ENCODE measurements at regions not wholly inside any gene's neighbourhood (a gene's known extent, or its start where the extent isn't known, plus 50 kb on each side); places are given as distances from the start of the nearest gene placed in this dataset.
A peak's percentile ranks its signal among the peaks of the same experiment; 100 is the strongest.

DNA sequence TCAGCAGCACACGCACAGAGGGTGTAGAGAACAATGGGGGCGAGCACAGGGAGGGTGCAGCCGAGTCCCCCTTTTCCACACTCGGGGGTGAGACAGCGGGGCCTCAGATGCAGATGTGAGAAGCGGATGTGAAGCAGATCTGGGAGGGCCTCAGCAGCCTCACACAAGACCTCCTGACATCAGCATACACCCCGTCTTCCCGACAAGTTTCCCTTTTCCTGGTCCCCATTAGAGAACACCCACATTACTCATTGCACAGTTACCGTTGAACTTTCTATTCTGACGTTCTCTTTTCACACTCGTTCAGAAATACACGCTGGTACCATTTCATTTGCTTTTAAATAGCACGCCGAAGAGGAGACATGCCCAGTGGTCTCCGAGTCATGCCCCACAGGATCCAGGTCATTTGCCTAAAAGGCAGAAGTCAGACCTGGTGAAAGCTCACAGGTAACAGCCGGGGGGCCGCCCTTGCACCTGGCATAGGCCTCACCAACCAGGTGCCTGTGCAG lies 129.5 kb upstream of the ID2 start:
- peaks cover 0 to 7% of the 10 kb centered on the region in 2 experiments; a peak in 1 of 5 replicates for H3K27me3 ChIP-seq (ENCODE audit: control insufficient read depth in 2 of 2, insufficient read depth in 2 of 2, low read length in 2 of 2)
- H4K20me1 ChIP-seq (replicated peaks; ENCODE audit: control insufficient read depth, insufficient read depth, low read length) = no peaks in the 10 kb centered on the region
- no peak for ATAC-seq
- H3K36me3 ChIP-seq (ENCODE audit: control insufficient read depth, insufficient read depth, low read length) = no peaks in the 10 kb centered on the region
- H3K79me2 ChIP-seq (ENCODE audit: control insufficient read depth, insufficient read depth, low read length) = no peaks in the 10 kb centered on the region
- peaks cover 0 to 6% of the 10 kb centered on the region in 2 experiments; a peak in 2 of 5 replicates for H3K4me1 ChIP-seq (replicated peaks in 1 of 2; ENCODE audit: control insufficient read depth in 2 of 2, insufficient read depth in 2 of 2, low read length in 2 of 2)
- no peak overlapping the region for H3K27ac ChIP-seq (ENCODE audit: extremely low read depth, low read depth, low read length)
- H3K9ac ChIP-seq (ENCODE audit: insufficient read depth in 1 of 2, low read depth in 2 of 2, low read length in 2 of 2) = no peak overlapping the region
- no peak overlapping the region for H3K4me2 ChIP-seq (ENCODE audit: insufficient read depth, low read length)
- H3K4me3 ChIP-seq = no peak overlapping the region
- BruUV-seq (replicated peaks) = no TSS peak
- ChIA-PET CTCF (ENCODE audit: low intra/inter-chr PET ratio) (no interaction called here), POLR2A (interaction anchor here (0.6 to 1.2 kb wide), 2 partner anchors 16 to 130 kb away, joined by 4 read pairs; partner anchors contain the start of gene ID2)
- in situ Hi-C loops (cut with MboI) (no loop called here), intact Hi-C loops (cut with micrococcal nuclease) (no loop called here)
- H3K9me1 ChIP-seq (ENCODE audit: control insufficient read depth, insufficient read depth, low read length) = no peaks in the 10 kb centered on the region
- H3K9me3 ChIP-seq (replicated peaks; ENCODE audit: control insufficient read depth, insufficient read depth, low read depth, low read length) = no peaks in the 10 kb centered on the region
- peak overlapping the region; percentile 17; the same call in 1 of the 2 replicates for H2AFZ ChIP-seq (ENCODE audit: low read depth, low read length)
- no peak for FAIRE-seq
- no peak for DNase-seq (ENCODE audit: extremely low read depth in 1 of 4, low spot score in 3 of 4)
- 56% methylated on average over 16 of the region's 17 CpGs for WGBS (ENCODE audit: insufficient coverage, low coverage, missing lambda C conversion rate)
- no peak for TF ChIP-seq MBD2 (IDR thresholded peaks at IDR 0.05; ENCODE audit: borderline replicate concordance, low read depth)
- TF ChIP-seq RAD51 (IDR thresholded peaks at IDR 0.05; ENCODE audit: borderline replicate concordance, low read depth) = no peak
- TF ChIP-seq, protein P1, sequence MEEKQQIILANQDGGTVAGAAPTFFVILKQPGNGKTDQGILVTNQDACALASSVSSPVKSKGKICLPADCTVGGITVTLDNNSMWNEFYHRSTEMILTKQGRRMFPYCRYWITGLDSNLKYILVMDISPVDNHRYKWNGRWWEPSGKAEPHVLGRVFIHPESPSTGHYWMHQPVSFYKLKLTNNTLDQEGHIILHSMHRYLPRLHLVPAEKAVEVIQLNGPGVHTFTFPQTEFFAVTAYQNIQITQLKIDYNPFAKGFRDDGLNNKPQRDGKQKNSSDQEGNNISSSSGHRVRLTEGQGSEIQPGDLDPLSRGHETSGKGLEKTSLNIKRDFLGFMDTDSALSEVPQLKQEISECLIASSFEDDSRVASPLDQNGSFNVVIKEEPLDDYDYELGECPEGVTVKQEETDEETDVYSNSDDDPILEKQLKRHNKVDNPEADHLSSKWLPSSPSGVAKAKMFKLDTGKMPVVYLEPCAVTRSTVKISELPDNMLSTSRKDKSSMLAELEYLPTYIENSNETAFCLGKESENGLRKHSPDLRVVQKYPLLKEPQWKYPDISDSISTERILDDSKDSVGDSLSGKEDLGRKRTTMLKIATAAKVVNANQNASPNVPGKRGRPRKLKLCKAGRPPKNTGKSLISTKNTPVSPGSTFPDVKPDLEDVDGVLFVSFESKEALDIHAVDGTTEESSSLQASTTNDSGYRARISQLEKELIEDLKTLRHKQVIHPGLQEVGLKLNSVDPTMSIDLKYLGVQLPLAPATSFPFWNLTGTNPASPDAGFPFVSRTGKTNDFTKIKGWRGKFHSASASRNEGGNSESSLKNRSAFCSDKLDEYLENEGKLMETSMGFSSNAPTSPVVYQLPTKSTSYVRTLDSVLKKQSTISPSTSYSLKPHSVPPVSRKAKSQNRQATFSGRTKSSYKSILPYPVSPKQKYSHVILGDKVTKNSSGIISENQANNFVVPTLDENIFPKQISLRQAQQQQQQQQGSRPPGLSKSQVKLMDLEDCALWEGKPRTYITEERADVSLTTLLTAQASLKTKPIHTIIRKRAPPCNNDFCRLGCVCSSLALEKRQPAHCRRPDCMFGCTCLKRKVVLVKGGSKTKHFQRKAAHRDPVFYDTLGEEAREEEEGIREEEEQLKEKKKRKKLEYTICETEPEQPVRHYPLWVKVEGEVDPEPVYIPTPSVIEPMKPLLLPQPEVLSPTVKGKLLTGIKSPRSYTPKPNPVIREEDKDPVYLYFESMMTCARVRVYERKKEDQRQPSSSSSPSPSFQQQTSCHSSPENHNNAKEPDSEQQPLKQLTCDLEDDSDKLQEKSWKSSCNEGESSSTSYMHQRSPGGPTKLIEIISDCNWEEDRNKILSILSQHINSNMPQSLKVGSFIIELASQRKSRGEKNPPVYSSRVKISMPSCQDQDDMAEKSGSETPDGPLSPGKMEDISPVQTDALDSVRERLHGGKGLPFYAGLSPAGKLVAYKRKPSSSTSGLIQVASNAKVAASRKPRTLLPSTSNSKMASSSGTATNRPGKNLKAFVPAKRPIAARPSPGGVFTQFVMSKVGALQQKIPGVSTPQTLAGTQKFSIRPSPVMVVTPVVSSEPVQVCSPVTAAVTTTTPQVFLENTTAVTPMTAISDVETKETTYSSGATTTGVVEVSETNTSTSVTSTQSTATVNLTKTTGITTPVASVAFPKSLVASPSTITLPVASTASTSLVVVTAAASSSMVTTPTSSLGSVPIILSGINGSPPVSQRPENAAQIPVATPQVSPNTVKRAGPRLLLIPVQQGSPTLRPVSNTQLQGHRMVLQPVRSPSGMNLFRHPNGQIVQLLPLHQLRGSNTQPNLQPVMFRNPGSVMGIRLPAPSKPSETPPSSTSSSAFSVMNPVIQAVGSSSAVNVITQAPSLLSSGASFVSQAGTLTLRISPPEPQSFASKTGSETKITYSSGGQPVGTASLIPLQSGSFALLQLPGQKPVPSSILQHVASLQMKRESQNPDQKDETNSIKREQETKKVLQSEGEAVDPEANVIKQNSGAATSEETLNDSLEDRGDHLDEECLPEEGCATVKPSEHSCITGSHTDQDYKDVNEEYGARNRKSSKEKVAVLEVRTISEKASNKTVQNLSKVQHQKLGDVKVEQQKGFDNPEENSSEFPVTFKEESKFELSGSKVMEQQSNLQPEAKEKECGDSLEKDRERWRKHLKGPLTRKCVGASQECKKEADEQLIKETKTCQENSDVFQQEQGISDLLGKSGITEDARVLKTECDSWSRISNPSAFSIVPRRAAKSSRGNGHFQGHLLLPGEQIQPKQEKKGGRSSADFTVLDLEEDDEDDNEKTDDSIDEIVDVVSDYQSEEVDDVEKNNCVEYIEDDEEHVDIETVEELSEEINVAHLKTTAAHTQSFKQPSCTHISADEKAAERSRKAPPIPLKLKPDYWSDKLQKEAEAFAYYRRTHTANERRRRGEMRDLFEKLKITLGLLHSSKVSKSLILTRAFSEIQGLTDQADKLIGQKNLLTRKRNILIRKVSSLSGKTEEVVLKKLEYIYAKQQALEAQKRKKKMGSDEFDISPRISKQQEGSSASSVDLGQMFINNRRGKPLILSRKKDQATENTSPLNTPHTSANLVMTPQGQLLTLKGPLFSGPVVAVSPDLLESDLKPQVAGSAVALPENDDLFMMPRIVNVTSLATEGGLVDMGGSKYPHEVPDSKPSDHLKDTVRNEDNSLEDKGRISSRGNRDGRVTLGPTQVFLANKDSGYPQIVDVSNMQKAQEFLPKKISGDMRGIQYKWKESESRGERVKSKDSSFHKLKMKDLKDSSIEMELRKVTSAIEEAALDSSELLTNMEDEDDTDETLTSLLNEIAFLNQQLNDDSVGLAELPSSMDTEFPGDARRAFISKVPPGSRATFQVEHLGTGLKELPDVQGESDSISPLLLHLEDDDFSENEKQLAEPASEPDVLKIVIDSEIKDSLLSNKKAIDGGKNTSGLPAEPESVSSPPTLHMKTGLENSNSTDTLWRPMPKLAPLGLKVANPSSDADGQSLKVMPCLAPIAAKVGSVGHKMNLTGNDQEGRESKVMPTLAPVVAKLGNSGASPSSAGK (IDR thresholded peaks at IDR 0.05) = no peak
- no peak for TF ChIP-seq EP400 (IDR thresholded peaks at IDR 0.05)
- TF ChIP-seq WHSC1 (IDR thresholded peaks at IDR 0.05; ENCODE audit: low read length) = no peak
- TF ChIP-seq, protein P2, sequence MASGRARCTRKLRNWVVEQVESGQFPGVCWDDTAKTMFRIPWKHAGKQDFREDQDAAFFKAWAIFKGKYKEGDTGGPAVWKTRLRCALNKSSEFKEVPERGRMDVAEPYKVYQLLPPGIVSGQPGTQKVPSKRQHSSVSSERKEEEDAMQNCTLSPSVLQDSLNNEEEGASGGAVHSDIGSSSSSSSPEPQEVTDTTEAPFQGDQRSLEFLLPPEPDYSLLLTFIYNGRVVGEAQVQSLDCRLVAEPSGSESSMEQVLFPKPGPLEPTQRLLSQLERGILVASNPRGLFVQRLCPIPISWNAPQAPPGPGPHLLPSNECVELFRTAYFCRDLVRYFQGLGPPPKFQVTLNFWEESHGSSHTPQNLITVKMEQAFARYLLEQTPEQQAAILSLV (tag; IDR thresholded peaks at IDR 0.05) = no peak
- TF ChIP-seq ZNF212 (CRISPR knock-in tag; IDR thresholded peaks at IDR 0.05) = no peak

Data from K562 (cell line).